H9 (cell line): ENCODE measurements at regions not wholly inside any gene's neighbourhood (a gene's known extent, or its start where the extent isn't known, plus 50 kb on each side); places are given as distances from the start of the nearest gene placed in this dataset.

Source experiments
- DNase-seq: peaks from one replicate; pipeline ENCODE4 v3.0.0-alpha.2; 2017
- H2AFZ ChIP-seq: one replicate; pipeline ENCODE4 v1.6.1; 2013; ENCODE audit warnings: mild to moderate bottlenecking, low read length, control low read depth, moderate library complexity
- H2AK5ac ChIP-seq: 2 replicates; pipeline ENCODE4 v1.6.1; 2013; ENCODE audit warnings: low read length, control low read depth, mixed read lengths; ENCODE audit not compliant: insufficient read length
- H2BK120ac ChIP-seq: one replicate; pipeline ENCODE4 v1.6.1; 2013; ENCODE audit warnings: low read depth, mild to moderate bottlenecking, low read length, control low read depth, inconsistent platforms; ENCODE audit not compliant: poor library complexity, severe bottlenecking
- H2BK12ac ChIP-seq: 2 replicates; pipeline ENCODE4 v1.6.1; 2013; ENCODE audit warnings: low read length, control low read depth, mixed read lengths, low read depth; ENCODE audit not compliant: insufficient read length
- H2BK15ac ChIP-seq: 2 replicates; pipeline ENCODE4 v1.6.1; 2013; ENCODE audit warnings: low read depth, low read length, control low read depth
- H2BK20ac ChIP-seq: one replicate; pipeline ENCODE4 v1.6.1; 2013; ENCODE audit warnings: low read depth, mild to moderate bottlenecking, low read length, control low read depth, inconsistent platforms; ENCODE audit not compliant: poor library complexity, severe bottlenecking
- H2BK5ac ChIP-seq: 2 replicates; pipeline ENCODE4 v1.6.1; 2013; ENCODE audit warnings: low read length, control low read depth, mixed read lengths; ENCODE audit not compliant: insufficient read length
- H3K14ac ChIP-seq: 2 replicates; pipeline ENCODE4 v1.6.1; 2013; ENCODE audit warnings: low read length, control low read depth; ENCODE audit not compliant: insufficient read depth
- H3K18ac ChIP-seq: 2 replicates; pipeline ENCODE4 v1.6.1; 2013; ENCODE audit warnings: low read depth, mild to moderate bottlenecking, mixed read lengths, low read length, control low read depth; ENCODE audit not compliant: insufficient read length
- H3K23ac ChIP-seq: 2 replicates; pipeline ENCODE4 v1.6.1; 2013; ENCODE audit warnings: low read length, control low read depth, mixed read lengths, low read depth; ENCODE audit not compliant: insufficient read length
- H3K23me2 ChIP-seq: 2 replicates; pipeline ENCODE4 v1.6.1; 2013; ENCODE audit warnings: low read depth, mild to moderate bottlenecking, mixed read lengths, low read length, control low read depth; ENCODE audit not compliant: insufficient read length, poor library complexity, severe bottlenecking
- H3K27ac ChIP-seq: 2 replicates; pipeline ENCODE4 v1.5.1; 2013; ENCODE audit warnings: low read length, control low read depth, mixed read lengths, low read depth; ENCODE audit not compliant: insufficient read length
- H3K27me3 ChIP-seq: 2 replicates; pipeline ENCODE4 v1.6.1; 2013; ENCODE audit warnings: low read length, control low read depth, inconsistent platforms; ENCODE audit not compliant: insufficient read depth
- H3K4ac ChIP-seq: 2 replicates; pipeline ENCODE4 v1.6.1; 2013; ENCODE audit warnings: low read depth, mild to moderate bottlenecking, control low read depth, inconsistent platforms, low read length, moderate library complexity
- H3K4me1 ChIP-seq: 2 replicates; pipeline ENCODE4 v1.6.1; 2013; ENCODE audit warnings: low read length, control low read depth, inconsistent platforms; ENCODE audit not compliant: insufficient read depth
- H3K4me2 ChIP-seq: 2 replicates; pipeline ENCODE4 v1.6.1; 2013; ENCODE audit warnings: low read length, control low read depth, mixed read lengths; ENCODE audit not compliant: insufficient read length, insufficient read depth
- H3K56ac ChIP-seq: 2 replicates; pipeline ENCODE4 v1.6.1; 2013; ENCODE audit warnings: low read depth, mild to moderate bottlenecking, mixed read lengths, low read length, control low read depth; ENCODE audit not compliant: insufficient read length
- H3K79me1 ChIP-seq: 2 replicates; pipeline ENCODE4 v1.6.1; 2013; ENCODE audit warnings: low read depth, mild to moderate bottlenecking, moderate library complexity, low read length, control low read depth, inconsistent platforms; ENCODE audit not compliant: insufficient read depth, poor library complexity, severe bottlenecking
- H3K79me2 ChIP-seq: 2 replicates; pipeline ENCODE4 v1.6.1; 2013; ENCODE audit warnings: low read length, control low read depth, inconsistent platforms; ENCODE audit not compliant: insufficient read depth
- H3K9ac ChIP-seq: 2 replicates; pipeline ENCODE4 v1.6.1; 2013; ENCODE audit warnings: low read length, control low read depth, mixed read lengths; ENCODE audit not compliant: insufficient read length; ENCODE audit errors: extremely low read depth
- H3K9me3 ChIP-seq: one replicate; pipeline ENCODE4 v1.6.1; 2013; ENCODE audit warnings: low read depth, low read length, inconsistent platforms; ENCODE audit not compliant: control insufficient read depth
- H3T11ph ChIP-seq: one replicate; pipeline ENCODE4 v1.6.1; 2013; ENCODE audit warnings: mild to moderate bottlenecking, low read length, control low read depth, inconsistent platforms
- H4K20me1 ChIP-seq: one replicate; pipeline ENCODE4 v1.6.1; 2013; ENCODE audit not compliant: control insufficient read depth, insufficient read length, insufficient read depth
- H4K5ac ChIP-seq: 2 replicates; pipeline ENCODE4 v1.6.1; 2013; ENCODE audit warnings: low read depth, mild to moderate bottlenecking, mixed read lengths, low read length, control low read depth; ENCODE audit not compliant: insufficient read length
- H4K8ac ChIP-seq: replicated peaks from 2 replicates; pipeline ENCODE4 v1.6.1; 2013; ENCODE audit warnings: low read length, control low read depth, mixed read lengths, low read depth; ENCODE audit not compliant: insufficient read length
- H4K91ac ChIP-seq: 2 replicates; pipeline ENCODE4 v1.6.1; 2013; ENCODE audit warnings: low read depth, mild to moderate bottlenecking, moderate library complexity, mixed read lengths, low read length, control low read depth; ENCODE audit not compliant: insufficient read length
- H3K27ac Mint-ChIP-seq, 3 experiments: 2 replicates in 2 of 3; 3 replicates in 1 of 3; pipeline ENCODE4 v1.8.0; 2020 to 2021; ENCODE audit warnings: mixed read lengths in 3 of 3, mild to moderate bottlenecking in 1 of 3, moderate library complexity in 1 of 3
- H3K27me3 Mint-ChIP-seq: 2 replicates; pipeline ENCODE4 v1.8.0; 2021; ENCODE audit warnings: low read depth, mild to moderate bottlenecking, moderate library complexity, mixed read lengths
- H3K36me3 Mint-ChIP-seq, 3 experiments: 2 replicates in 2 of 3; 3 replicates in 1 of 3; pipeline ENCODE4 v1.8.0; 2020 to 2021; ENCODE audit warnings: low read depth in 3 of 3, mixed read lengths in 3 of 3; ENCODE audit not compliant: insufficient read depth in 1 of 3
- H3K4me1 Mint-ChIP-seq, 2 experiments: 2 replicates each; pipeline ENCODE4 v1.8.0; 2020; ENCODE audit warnings: mixed read lengths in 2 of 2
- H3K4me3 Mint-ChIP-seq, 2 experiments: 2 replicates in 1 of 2; 3 replicates in 1 of 2; pipeline ENCODE4 v1.8.0; 2020 to 2021; ENCODE audit warnings: mild to moderate bottlenecking in 2 of 2, mixed read lengths in 2 of 2, moderate library complexity in 1 of 2
- H3K9me3 Mint-ChIP-seq, 2 experiments: 2 replicates in 1 of 2; 3 replicates in 1 of 2; pipeline ENCODE4 v1.8.0; 2020; ENCODE audit warnings: mild to moderate bottlenecking in 2 of 2, mixed read lengths in 2 of 2, moderate library complexity in 1 of 2
- WGBS: extraction: QIAGEN DNeasy Blood & Tissue Kit; methylation state at CpG from one replicate; pipeline ENCODE4 v1.1.7; 2013; ENCODE audit warnings: missing lambda C conversion rate, low lambda C conversion rate, mixed read lengths; ENCODE audit not compliant: insufficient read length; ENCODE audit errors: extremely low coverage; 5-methylcytosine and 5-hydroxymethylcytosine counted together
- TF ChIP-seq, protein P1 (sequence below): fragments of 200-600 bp; sonication (generic); conservative IDR thresholded peaks from 3 replicates; pipeline ENCODE4 v1.8.0; 2021; ENCODE audit warnings: antibody characterized with exemption, mild to moderate bottlenecking

- no CpG with 5 or more reads among the region's 3 CpGs for WGBS
- Histone ChIP-seq H3K14ac (no peak overlapping the region), H3K9ac (no peak overlapping the region), H2BK12ac (no peak overlapping the region), H3K79me1 (no peaks in the 10 kb centered on the region), H2BK15ac (no peak overlapping the region), H4K8ac (no peak overlapping the region), H3K23ac (no peak overlapping the region), H2AK5ac (no peak overlapping the region), H4K5ac (no peak overlapping the region), H2BK20ac (no peak overlapping the region), H3K23me2 (no peaks in the 10 kb centered on the region), H3K27ac (no peak overlapping the region), H3K9me3 (no peaks in the 10 kb centered on the region), H3T11ph (no peak overlapping the region), H3K18ac (no peak overlapping the region), H4K20me1 (no peaks in the 10 kb centered on the region), H3K79me2 (no peaks in the 10 kb centered on the region), H4K91ac (no peak overlapping the region), H3K4me2 (no peak overlapping the region), H3K56ac (no peak overlapping the region), H2BK120ac (no peak overlapping the region), H3K27me3 (no peaks in the 10 kb centered on the region), H3K4ac (no peak overlapping the region), H2BK5ac (no peak overlapping the region), H2AFZ (no peak overlapping the region), H3K4me1 (no peaks in the 10 kb centered on the region)
- DNase-seq: no peak
- H3K4me3 Mint-ChIP-seq: no peak overlapping the region
- H3K9me3 Mint-ChIP-seq: peaks cover 0 to 5% of the 10 kb centered on the region in 2 experiments; a peak in 3 of 5 replicates
- no peaks in the 10 kb centered on the region; the same call in 1 of the 2 replicates for H3K27me3 Mint-ChIP-seq
- TF ChIP-seq, protein P1, sequence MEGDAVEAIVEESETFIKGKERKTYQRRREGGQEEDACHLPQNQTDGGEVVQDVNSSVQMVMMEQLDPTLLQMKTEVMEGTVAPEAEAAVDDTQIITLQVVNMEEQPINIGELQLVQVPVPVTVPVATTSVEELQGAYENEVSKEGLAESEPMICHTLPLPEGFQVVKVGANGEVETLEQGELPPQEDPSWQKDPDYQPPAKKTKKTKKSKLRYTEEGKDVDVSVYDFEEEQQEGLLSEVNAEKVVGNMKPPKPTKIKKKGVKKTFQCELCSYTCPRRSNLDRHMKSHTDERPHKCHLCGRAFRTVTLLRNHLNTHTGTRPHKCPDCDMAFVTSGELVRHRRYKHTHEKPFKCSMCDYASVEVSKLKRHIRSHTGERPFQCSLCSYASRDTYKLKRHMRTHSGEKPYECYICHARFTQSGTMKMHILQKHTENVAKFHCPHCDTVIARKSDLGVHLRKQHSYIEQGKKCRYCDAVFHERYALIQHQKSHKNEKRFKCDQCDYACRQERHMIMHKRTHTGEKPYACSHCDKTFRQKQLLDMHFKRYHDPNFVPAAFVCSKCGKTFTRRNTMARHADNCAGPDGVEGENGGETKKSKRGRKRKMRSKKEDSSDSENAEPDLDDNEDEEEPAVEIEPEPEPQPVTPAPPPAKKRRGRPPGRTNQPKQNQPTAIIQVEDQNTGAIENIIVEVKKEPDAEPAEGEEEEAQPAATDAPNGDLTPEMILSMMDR: no peak
- no peaks in the 10 kb centered on the region; a peak in 2 of 7 replicates for H3K36me3 Mint-ChIP-seq
- H3K27ac Mint-ChIP-seq: no peak overlapping the region
- no peaks in the 10 kb centered on the region for H3K4me1 Mint-ChIP-seq
These were observed 278.9 kb downstream of the ZWINT start for GRCh38 chr10:56082169-56082568.
